Tibial nerve (tissue), 4 donors: ENCODE measurements at regions not wholly inside any gene's neighbourhood (a gene's known extent, or its start where the extent isn't known, plus 50 kb on each side); places are given as distances from the start of the nearest gene placed in this dataset.
"Not testable (repeated sequence)": the region's sequence is repeated elsewhere in the genome, so short reads cannot be mapped to it uniquely, and the experiment has no call there.

ENCODE experiments used
- DNase-seq, 2 donors: peaks; one replicate each; pipeline ENCODE4 v3.0.0-alpha.2; 2019; ENCODE audit warnings: low spot score in 2 of 2
- H3K27ac ChIP-seq, 4 donors: fragments of 200-600 bp; sonication (generic) in 3 of 4; one replicate each; pipeline ENCODE4 v1.5.1; 2017 to 2019; ENCODE audit warnings: mild to moderate bottlenecking in 1 of 4
- H3K27me3 ChIP-seq, 2 donors: fragments of 200-600 bp; sonication (generic) in 1 of 2; one replicate each; pipeline versions ENCODE4 v1.5.1 to v1.6.0; 2017 to 2019
- H3K36me3 ChIP-seq, 3 donors: fragments of 200-600 bp; sonication (generic); one replicate each; pipeline ENCODE4 v1.5.1; 2018 to 2019
- H3K4me1 ChIP-seq, 4 donors: fragments of 200-600 bp; sonication (generic) in 3 of 4; one replicate each; pipeline ENCODE4 v1.5.1; 2017 to 2019
- H3K4me3 ChIP-seq, 4 donors: fragments of 200-600 bp; sonication (generic) in 3 of 4; one replicate each; pipeline ENCODE4 v1.5.1; 2017 to 2019; ENCODE audit warnings: mild to moderate bottlenecking in 1 of 4, moderate library complexity in 1 of 4
- H3K9me3 ChIP-seq, 4 donors: fragments of 200-600 bp; sonication (generic) in 3 of 4; one replicate each; pipeline ENCODE4 v1.5.1; 2017 to 2019
- CTCF ChIP-seq, 5 experiments: fragments of 200-600 bp in 3 of 5; fragments of 450-650 bp in 2 of 5; sonication (generic) in 3 of 5; IDR thresholded peaks; one replicate each; pipeline ENCODE4 v1.5.1; 2016 to 2019; ENCODE audit warnings: antibody characterized with exemption in 5 of 5, mild to moderate bottlenecking in 3 of 5, moderate library complexity in 2 of 5
- EP300 ChIP-seq, 2 donors: sonication (generic); formaldehyde crosslinking; IDR thresholded peaks; one replicate each; pipeline ENCODE4 v1.6.1; 2017; ENCODE audit warnings: antibody characterized with exemption in 2 of 2, mild to moderate bottlenecking in 1 of 2
- POLR2A ChIP-seq, 2 donors: fragments of 450-650 bp; IDR thresholded peaks; one replicate each; pipeline ENCODE4 v1.6.1; 2017; ENCODE audit warnings: antibody characterized with exemption in 2 of 2, mild to moderate bottlenecking in 2 of 2, moderate library complexity in 2 of 2
- WGBS, 2 donors: methylation state at CpG; one replicate each; pipeline ENCODE4 v1.1.5; 2018; 5-methylcytosine and 5-hydroxymethylcytosine counted together

DNA sequence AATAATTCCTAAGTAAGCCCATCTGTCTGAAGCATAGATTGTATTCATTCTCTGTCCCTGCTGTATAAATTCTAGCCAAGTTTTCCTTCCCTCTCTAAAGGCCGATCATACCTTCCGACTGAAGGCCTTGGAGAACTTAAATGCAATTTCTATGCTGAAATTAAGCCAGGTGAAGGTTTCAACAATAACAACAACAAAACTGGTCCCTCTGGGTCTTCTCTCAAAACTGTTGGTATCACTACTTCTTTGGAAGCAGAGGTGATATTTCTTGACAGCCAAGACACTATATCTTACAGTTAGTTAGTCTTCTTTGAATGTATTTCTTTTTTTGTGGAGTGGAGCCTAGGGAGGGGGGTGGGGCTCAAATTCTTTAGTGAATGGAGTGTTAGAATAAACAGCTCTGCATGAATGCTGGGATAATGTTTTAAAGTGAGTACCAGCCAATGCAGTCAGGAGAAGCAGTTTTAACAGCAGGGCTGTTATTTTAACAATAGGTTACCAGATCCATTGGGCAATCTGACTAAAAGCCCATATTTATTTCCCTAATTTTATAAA lies 508.9 kb downstream of the EBF1 start:
- H3K27ac ChIP-seq: no peak overlapping the region
- 72 to 90% methylated on average over 2 of the region's 2 CpGs for WGBS, 2 donors

GRCh38 chr5:158589939-158590338 lies 509.8 kb downstream of the EBF1 start:
- TF ChIP-seq EP300 (IDR thresholded peaks at IDR 0.05): no peak
- no peak for TF ChIP-seq POLR2A (IDR thresholded peaks at IDR 0.05)
- no peak for TF ChIP-seq CTCF (IDR thresholded peaks at IDR 0.05)
- Histone ChIP-seq H3K4me3 (no peak overlapping the region), H3K4me1 (peaks cover 0 to 23% (median 7%) of the 10 kb centered on the region in 4 donors), H3K27ac (no peak overlapping the region), H3K27me3 (no peaks in the 10 kb centered on the region), H3K9me3 (peaks cover 0 to 9% (median 0%) of the 10 kb centered on the region in 4 donors), H3K36me3 (no peaks in the 10 kb centered on the region)
- DNase-seq: no peak
- WGBS, 2 donors: 36 to 37% methylated on average over 3 of the region's 3 CpGs

More for the DNA sequence above, 508.9 kb downstream of the EBF1 start:
- Histone ChIP-seq H3K4me3 (no peak overlapping the region), H3K4me1 (peaks cover 0 to 23% (median 7%) of the 10 kb centered on the region in 4 donors), H3K36me3 (no peaks in the 10 kb centered on the region), H3K9me3 (no peaks in the 10 kb centered on the region), H3K27me3 (no peaks in the 10 kb centered on the region)
- TF ChIP-seq EP300 (IDR thresholded peaks at IDR 0.05) (no peak), POLR2A (IDR thresholded peaks at IDR 0.05) (no peak), CTCF (IDR thresholded peaks at IDR 0.05) (no peak)
- DNase-seq: no peak

DNA sequence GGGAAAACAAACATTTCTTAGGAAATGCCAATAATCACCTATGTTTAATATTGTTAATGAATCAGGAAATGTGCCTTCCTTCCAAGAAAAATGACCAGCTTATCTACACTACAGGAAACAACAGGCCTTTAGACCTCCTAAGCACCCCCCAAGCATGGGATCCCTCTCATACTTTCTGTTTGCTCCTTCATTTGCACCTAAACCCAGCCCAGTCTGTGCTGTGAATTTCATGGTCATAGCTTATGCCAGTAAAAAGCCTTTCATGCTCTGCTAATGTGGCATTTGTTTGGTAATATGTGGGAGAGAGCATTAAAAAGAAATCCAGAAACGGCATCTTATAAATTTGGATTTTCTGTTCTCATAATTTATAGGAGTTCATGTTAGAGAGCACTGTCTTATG lies 511.1 kb downstream of the EBF1 start:
- peaks cover 0 to 11% (median 0%) of the 10 kb centered on the region in 4 donors for H3K9me3 ChIP-seq
- DNase-seq: no peak
- H3K4me3 ChIP-seq: no peak overlapping the region
- no peaks in the 10 kb centered on the region for H3K36me3 ChIP-seq
- no peak for TF ChIP-seq CTCF (IDR thresholded peaks at IDR 0.05)
- TF ChIP-seq EP300 (IDR thresholded peaks at IDR 0.05): no peak
- TF ChIP-seq POLR2A (IDR thresholded peaks at IDR 0.05): no peak
- 61 to 65% methylated on average over 1 of the region's 1 CpG for WGBS, 2 donors
- peaks cover 0 to 23% (median 7%) of the 10 kb centered on the region in 4 donors for H3K4me1 ChIP-seq
- H3K27me3 ChIP-seq: no peaks in the 10 kb centered on the region
- no peak overlapping the region for H3K27ac ChIP-seq

- no peak overlapping the region for H3K4me3 ChIP-seq
- DNase-seq: no peak
- no peaks in the 10 kb centered on the region for H3K36me3 ChIP-seq
- H3K4me1 ChIP-seq: peaks cover 0 to 15% (median 4%) of the 10 kb centered on the region in 4 donors
- WGBS, 2 donors: 94 to 97% methylated on average over 2 of the region's 2 CpGs
- TF ChIP-seq POLR2A (IDR thresholded peaks at IDR 0.05): no peak
- TF ChIP-seq CTCF (IDR thresholded peaks at IDR 0.05): no peak
- TF ChIP-seq EP300 (IDR thresholded peaks at IDR 0.05): no peak
- H3K27me3 ChIP-seq: no peaks in the 10 kb centered on the region
- no peak overlapping the region for H3K27ac ChIP-seq
- H3K9me3 ChIP-seq: peaks cover 0 to 18% (median 0%) of the 10 kb centered on the region in 4 donors
Observed at GRCh38 chr5:158586054-158586453, 513.7 kb downstream of the EBF1 start.

DNA sequence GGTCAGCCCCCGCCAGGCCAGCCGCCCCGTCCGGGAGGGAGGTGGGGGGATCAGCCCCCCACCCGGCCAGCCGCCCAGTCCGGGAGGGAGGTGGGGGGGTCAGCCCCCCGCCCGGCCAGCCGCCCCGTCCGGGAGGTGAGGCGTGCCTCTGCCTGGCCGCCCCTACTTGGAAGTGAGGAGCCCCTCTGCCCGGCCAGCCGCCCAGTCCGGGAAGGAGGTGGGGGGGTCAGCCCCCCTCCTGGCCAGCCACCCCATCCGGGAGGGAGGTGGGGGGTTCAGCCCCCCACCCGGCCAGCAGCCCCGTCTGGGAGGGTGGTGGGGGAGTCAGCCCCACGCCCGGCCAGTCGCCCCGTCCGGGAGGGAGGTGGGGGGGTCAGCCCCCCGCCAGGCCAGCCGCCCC lies 517.0 kb downstream of the EBF1 start:
- H3K27ac ChIP-seq, H3K27me3 ChIP-seq, H3K4me1 ChIP-seq, H3K4me3 ChIP-seq, H3K36me3 ChIP-seq, DNase-seq: not testable (repeated sequence)
- 100% methylated on average over 1 of the region's 27 CpGs; no CpG with 5 or more reads in 1 of the 2 donors for WGBS, 2 donors
- H3K9me3 ChIP-seq: peaks cover 0 to 42% (median 2%) of the 10 kb centered on the region in 4 donors

DNA sequence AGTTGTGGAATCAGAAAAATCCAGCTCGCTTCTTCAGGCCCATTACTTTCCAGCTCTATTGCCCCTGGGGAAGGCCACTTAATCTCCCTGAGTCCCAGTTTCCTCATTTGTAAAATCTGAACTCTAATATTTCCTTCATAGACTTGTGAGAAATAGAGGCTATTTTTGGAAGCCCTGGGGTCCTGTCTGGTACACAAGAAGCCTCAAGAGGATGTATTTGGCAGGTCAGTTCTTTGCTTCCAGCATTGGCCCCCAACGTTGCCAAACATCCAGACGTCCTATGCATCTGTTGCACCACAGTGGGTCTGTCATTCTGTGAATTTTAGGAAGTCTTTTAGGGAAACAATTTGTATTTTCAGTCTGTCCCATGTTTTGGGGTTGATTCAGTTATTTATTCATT lies 525.9 kb downstream of the EBF1 start:
- no peak for DNase-seq
- Histone ChIP-seq H3K9me3 (peaks cover 0 to 24% (median 2%) of the 10 kb centered on the region in 4 donors), H3K4me1 (no peaks in the 10 kb centered on the region), H3K27ac (no peak overlapping the region), H3K27me3 (no peaks in the 10 kb centered on the region), H3K4me3 (no peak overlapping the region), H3K36me3 (no peaks in the 10 kb centered on the region)
- TF ChIP-seq CTCF (IDR thresholded peaks at IDR 0.05) (no peak), POLR2A (IDR thresholded peaks at IDR 0.05) (no peak), EP300 (IDR thresholded peaks at IDR 0.05) (no peak)
- 38% methylated on average over 3 of the region's 3 CpGs for WGBS, 2 donors
